K562 (cell line): ENCODE measurements at regions not wholly inside any gene's neighbourhood (a gene's known extent, or its start where the extent isn't known, plus 50 kb on each side); places are given as distances from the start of the nearest gene placed in this dataset.
A peak's percentile ranks its signal among the peaks of the same experiment; 100 is the strongest.

Source experiments
- ATAC-seq: fragments of 200-7000 bp; cut with Tn5 transposase; 3 replicates; pipeline ENCODE4 v1.9.1; 2020; ENCODE audit warnings: moderate library complexity
- BruUV-seq: library from RNA; stranded (reverse); fragments of 400-500 nt; replicated peaks from 2 replicates; lab custom pipeline; 2021; lab: Mats Ljungman, UMichigan
- CTCF ChIA-PET: fragments of 300-600 bp; formaldehyde crosslinking; extraction: SDS; loops from one replicate; lab custom pipeline; 2021; ENCODE audit warnings: low intra/inter-chr PET ratio; lab: Yijun Ruan, JAX
- POLR2A ChIA-PET: fragments of 300-600, 350-650 bp; sonication (Branson Sonifier 250); formaldehyde crosslinking; extraction: SDS; loops from one replicate; lab custom pipeline; 2021; ENCODE audit warnings: antibody characterized with exemption, inconsistent platforms; lab: Yijun Ruan, JAX
- DNase-seq, 4 experiments: peaks; one replicate each; pipeline versions ENCODE4 v3.0.0 to v3.0.0-alpha.2; 2011 to 2018; ENCODE audit warnings: low spot score in 3 of 4, mixed read lengths in 3 of 4; ENCODE audit errors: extremely low read depth in 1 of 4
- FAIRE-seq: peaks from 2 replicates; lab custom pipeline; 2011; peaks lifted over from hg19 to GRCh38; lab: Jason Lieb, UNC
- H2AFZ ChIP-seq: 2 replicates; pipeline ENCODE4 v1.6.0; 2011; ENCODE audit warnings: low read depth, low read length, control low read depth, inconsistent platforms
- H3K27ac ChIP-seq: fragments of 200-600 bp; 3 replicates; pipeline ENCODE4 v1.8.0; 2011; ENCODE audit warnings: low read depth, mild to moderate bottlenecking, control low read depth, inconsistent platforms, low read length, moderate library complexity, mixed read lengths; ENCODE audit errors: extremely low read depth
- H3K27me3 ChIP-seq, 2 experiments: fragments of 300-600 bp in 1 of 2; 2 replicates in 1 of 2; 3 replicates in 1 of 2; pipeline versions ENCODE4 v1.6.0 to v1.8.0; 2011; ENCODE audit warnings: inconsistent platforms in 2 of 2, low read length in 2 of 2, mild to moderate bottlenecking in 1 of 2, mixed read lengths in 1 of 2, moderate library complexity in 1 of 2; ENCODE audit not compliant: control insufficient read depth in 2 of 2, insufficient read depth in 2 of 2
- H3K36me3 ChIP-seq: fragments of 300-600 bp; 3 replicates; pipeline ENCODE4 v1.8.0; 2011; ENCODE audit warnings: mild to moderate bottlenecking, low read length, inconsistent platforms; ENCODE audit not compliant: control insufficient read depth, insufficient read depth
- H3K4me1 ChIP-seq, 2 experiments: fragments of 200-600 bp in 1 of 2; replicated peaks in 1 of 2; 2 replicates in 1 of 2; 3 replicates in 1 of 2; pipeline versions ENCODE4 v1.5.1 to v1.8.0; 2011; ENCODE audit warnings: inconsistent platforms in 2 of 2, low read length in 2 of 2, mild to moderate bottlenecking in 1 of 2, mixed read lengths in 1 of 2, moderate library complexity in 1 of 2; ENCODE audit not compliant: control insufficient read depth in 2 of 2, insufficient read depth in 2 of 2
- H3K4me2 ChIP-seq: 2 replicates; pipeline ENCODE4 v1.6.1; 2011; ENCODE audit warnings: low read length, control low read depth, inconsistent platforms, mixed read lengths; ENCODE audit not compliant: insufficient read depth
- H3K4me3 ChIP-seq: fragments of 200-600 bp; sonication (generic), shearing (Covaris generic); 2 replicates; pipeline ENCODE4 v1.5.1; 2016; ENCODE audit warnings: control low read depth, inconsistent platforms
- H3K79me2 ChIP-seq: fragments of 200-600 bp; 3 replicates; pipeline ENCODE4 v1.8.0; 2011; ENCODE audit warnings: low read length, inconsistent platforms; ENCODE audit not compliant: control insufficient read depth, insufficient read depth
- H3K9ac ChIP-seq, 2 experiments: 2 replicates each; pipeline versions ENCODE4 v1.6.0 to v1.6.1; 2011; ENCODE audit warnings: low read depth in 2 of 2, low read length in 2 of 2, control low read depth in 1 of 2, inconsistent platforms in 1 of 2, mild to moderate bottlenecking in 1 of 2, mixed read lengths in 1 of 2; ENCODE audit not compliant: insufficient read depth in 1 of 2
- H3K9me1 ChIP-seq: one replicate; pipeline ENCODE4 v1.6.0; 2011; ENCODE audit warnings: inconsistent platforms, mild to moderate bottlenecking, low read length, moderate library complexity; ENCODE audit not compliant: control insufficient read depth, insufficient read depth
- H3K9me3 ChIP-seq: replicated peaks from 2 replicates; pipeline ENCODE4 v1.5.1; 2011; ENCODE audit warnings: low read depth, low read length, inconsistent platforms; ENCODE audit not compliant: control insufficient read depth, insufficient read depth
- H4K20me1 ChIP-seq: replicated peaks from 2 replicates; pipeline ENCODE4 v1.6.1; 2011; ENCODE audit warnings: low read length, inconsistent platforms, mixed read lengths; ENCODE audit not compliant: control insufficient read depth, insufficient read depth
- BDP1 ChIP-seq: IDR thresholded peaks from 3 replicates; pipeline ENCODE4 v1.6.1; 2011; ENCODE audit not compliant: insufficient read length, insufficient read depth
- HEY1 ChIP-seq: fragments of 250-450 bp; sonication (Bioruptor Pico); IDR thresholded peaks from 2 replicates; pipeline ENCODE4 v1.5.0; 2020; ENCODE audit warnings: mild to moderate bottlenecking, moderate library complexity, borderline replicate concordance
- HLTF ChIP-seq: fragments of 450-650 bp; IDR thresholded peaks from 2 replicates; pipeline ENCODE4 v1.6.1; 2016
- KLF1 ChIP-seq: fragments of 450-650 bp; IDR thresholded peaks from 2 replicates; pipeline ENCODE4 v1.6.1; 2016; ENCODE audit warnings: missing genetic modification characterization, missing compliant biosample characterization
- MEIS2 ChIP-seq: fragments of 450-650 bp; IDR thresholded peaks from 2 replicates; pipeline ENCODE4 v1.6.1; 2014; ENCODE audit warnings: mild to moderate bottlenecking; ENCODE audit not compliant: partially characterized antibody
- PTTG1 ChIP-seq: fragments of 450-650 bp; IDR thresholded peaks from 2 replicates; pipeline ENCODE4 v1.6.1; 2016; ENCODE audit warnings: low read depth, mild to moderate bottlenecking, missing genetic modification characterization, missing compliant biosample characterization
- ZNF12 ChIP-seq: sonication (generic); formaldehyde crosslinking; IDR thresholded peaks from 2 replicates; pipeline ENCODE4 v1.4.0; 2020; ENCODE audit warnings: mild to moderate bottlenecking, missing genetic modification reagents
- WGBS: fragments of 100-300 bp; shearing (Covaris generic); methylation state at CpG from one replicate; pipeline ENCODE4 v1.1.6; 2016; ENCODE audit warnings: low coverage, mixed read lengths; ENCODE audit not compliant: insufficient coverage; ENCODE audit errors: missing lambda C conversion rate; 5-methylcytosine and 5-hydroxymethylcytosine counted together
- in situ Hi-C: fragments of 300-500 bp; cut with MboI; formaldehyde crosslinking; loops from 4 replicates; pipeline ENCODE4 v1.15.0; 2018; ENCODE audit warnings: inconsistent platforms, mixed read lengths
- intact Hi-C: fragments of 100-400 bp; cut with micrococcal nuclease; formaldehyde crosslinking; loops from 2 replicates; pipeline ENCODE4 v1.14.2; 2022
- TF ChIP-seq, protein P1 (sequence below): fragments of 450-650 bp; formaldehyde crosslinking; IDR thresholded peaks from 2 replicates; pipeline ENCODE4 v1.4.0; 2022; ENCODE audit warnings: mild to moderate bottlenecking, moderate library complexity
- TF ChIP-seq, protein P2 (sequence below), 3 experiments: IDR thresholded peaks in 2 of 3; conservative IDR thresholded peaks in 1 of 3; 2 replicates each; pipeline ENCODE4 v1.5.1; 2011 to 2012; ENCODE audit warnings: low read length in 3 of 3, mild to moderate bottlenecking in 3 of 3, control low read depth in 2 of 3, improper control_type of control experiment in 1 of 3, inconsistent platforms in 1 of 3, low read depth in 1 of 3, mixed read lengths in 1 of 3, moderate library complexity in 1 of 3; ENCODE audit not compliant: insufficient read depth in 2 of 3

- no peak overlapping the region for H3K4me2 ChIP-seq
- TF ChIP-seq, protein P1, sequence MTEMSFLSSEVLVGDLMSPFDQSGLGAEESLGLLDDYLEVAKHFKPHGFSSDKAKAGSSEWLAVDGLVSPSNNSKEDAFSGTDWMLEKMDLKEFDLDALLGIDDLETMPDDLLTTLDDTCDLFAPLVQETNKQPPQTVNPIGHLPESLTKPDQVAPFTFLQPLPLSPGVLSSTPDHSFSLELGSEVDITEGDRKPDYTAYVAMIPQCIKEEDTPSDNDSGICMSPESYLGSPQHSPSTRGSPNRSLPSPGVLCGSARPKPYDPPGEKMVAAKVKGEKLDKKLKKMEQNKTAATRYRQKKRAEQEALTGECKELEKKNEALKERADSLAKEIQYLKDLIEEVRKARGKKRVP (CRISPR knock-in tag): no peak
- TF ChIP-seq ZNF12: no peak
- TF ChIP-seq MEIS2: no peak
- TF ChIP-seq PTTG1: no peak
- TF ChIP-seq KLF1 (tag): no peak
- TF ChIP-seq HLTF: no peak
- TF ChIP-seq, protein P2, sequence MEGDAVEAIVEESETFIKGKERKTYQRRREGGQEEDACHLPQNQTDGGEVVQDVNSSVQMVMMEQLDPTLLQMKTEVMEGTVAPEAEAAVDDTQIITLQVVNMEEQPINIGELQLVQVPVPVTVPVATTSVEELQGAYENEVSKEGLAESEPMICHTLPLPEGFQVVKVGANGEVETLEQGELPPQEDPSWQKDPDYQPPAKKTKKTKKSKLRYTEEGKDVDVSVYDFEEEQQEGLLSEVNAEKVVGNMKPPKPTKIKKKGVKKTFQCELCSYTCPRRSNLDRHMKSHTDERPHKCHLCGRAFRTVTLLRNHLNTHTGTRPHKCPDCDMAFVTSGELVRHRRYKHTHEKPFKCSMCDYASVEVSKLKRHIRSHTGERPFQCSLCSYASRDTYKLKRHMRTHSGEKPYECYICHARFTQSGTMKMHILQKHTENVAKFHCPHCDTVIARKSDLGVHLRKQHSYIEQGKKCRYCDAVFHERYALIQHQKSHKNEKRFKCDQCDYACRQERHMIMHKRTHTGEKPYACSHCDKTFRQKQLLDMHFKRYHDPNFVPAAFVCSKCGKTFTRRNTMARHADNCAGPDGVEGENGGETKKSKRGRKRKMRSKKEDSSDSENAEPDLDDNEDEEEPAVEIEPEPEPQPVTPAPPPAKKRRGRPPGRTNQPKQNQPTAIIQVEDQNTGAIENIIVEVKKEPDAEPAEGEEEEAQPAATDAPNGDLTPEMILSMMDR (IDR thresholded peaks at IDR 0.05 in 2 of 3, conservative IDR thresholded peaks at IDR 0.05 in 1 of 3; ENCODE audit: insufficient read depth in 2 of 3, low read depth in 1 of 3, low read length in 3 of 3): 0 out of 6 replicates have a peak, but pooled peaks of 1 of the 3 experiments have one; percentile 10
- no peak for TF ChIP-seq BDP1
- no peak for TF ChIP-seq HEY1 (CRISPR knock-in tag)
- no peak overlapping the region for H2AFZ ChIP-seq
- no peaks in the 10 kb centered on the region for H3K9me1 ChIP-seq
- H3K9me3 ChIP-seq: no peaks in the 10 kb centered on the region
- no peaks in the 10 kb centered on the region for H3K36me3 ChIP-seq
- no peak overlapping the region for H3K27ac ChIP-seq
- intact Hi-C loops: no loop called here
- no peak for DNase-seq
- H4K20me1 ChIP-seq: no peaks in the 10 kb centered on the region
- ATAC-seq: no peak
- H3K4me1 ChIP-seq: no peaks in the 10 kb centered on the region
- POLR2A ChIA-PET: no interaction called here
- 0% methylated on average over 4 of the region's 4 CpGs for WGBS
- H3K4me3 ChIP-seq: no peak overlapping the region
- in situ Hi-C loops: no loop called here
- peaks cover 5 to 7% of the 10 kb centered on the region in 2 experiments; a peak in 4 of 5 replicates for H3K27me3 ChIP-seq
- no TSS peak for BruUV-seq
- H3K79me2 ChIP-seq: no peaks in the 10 kb centered on the region
- no peak for FAIRE-seq
- CTCF ChIA-PET: no interaction called here
- H3K9ac ChIP-seq: no peak overlapping the region
Measured at GRCh38 chr2:94970353-94970752, 55.2 kb upstream of the MAL start.
